8988T (cell line): ENCODE measurements at regions not wholly inside any gene's neighbourhood (a gene's known extent, or its start where the extent isn't known, plus 50 kb on each side); places are given as distances from the start of the nearest gene placed in this dataset.
A peak's percentile ranks its signal among the peaks of the same experiment; 100 is the strongest.

ENCODE experiments used
- DNase-seq: peaks from one replicate; pipeline ENCODE4 v3.0.0; 2011

DNA sequence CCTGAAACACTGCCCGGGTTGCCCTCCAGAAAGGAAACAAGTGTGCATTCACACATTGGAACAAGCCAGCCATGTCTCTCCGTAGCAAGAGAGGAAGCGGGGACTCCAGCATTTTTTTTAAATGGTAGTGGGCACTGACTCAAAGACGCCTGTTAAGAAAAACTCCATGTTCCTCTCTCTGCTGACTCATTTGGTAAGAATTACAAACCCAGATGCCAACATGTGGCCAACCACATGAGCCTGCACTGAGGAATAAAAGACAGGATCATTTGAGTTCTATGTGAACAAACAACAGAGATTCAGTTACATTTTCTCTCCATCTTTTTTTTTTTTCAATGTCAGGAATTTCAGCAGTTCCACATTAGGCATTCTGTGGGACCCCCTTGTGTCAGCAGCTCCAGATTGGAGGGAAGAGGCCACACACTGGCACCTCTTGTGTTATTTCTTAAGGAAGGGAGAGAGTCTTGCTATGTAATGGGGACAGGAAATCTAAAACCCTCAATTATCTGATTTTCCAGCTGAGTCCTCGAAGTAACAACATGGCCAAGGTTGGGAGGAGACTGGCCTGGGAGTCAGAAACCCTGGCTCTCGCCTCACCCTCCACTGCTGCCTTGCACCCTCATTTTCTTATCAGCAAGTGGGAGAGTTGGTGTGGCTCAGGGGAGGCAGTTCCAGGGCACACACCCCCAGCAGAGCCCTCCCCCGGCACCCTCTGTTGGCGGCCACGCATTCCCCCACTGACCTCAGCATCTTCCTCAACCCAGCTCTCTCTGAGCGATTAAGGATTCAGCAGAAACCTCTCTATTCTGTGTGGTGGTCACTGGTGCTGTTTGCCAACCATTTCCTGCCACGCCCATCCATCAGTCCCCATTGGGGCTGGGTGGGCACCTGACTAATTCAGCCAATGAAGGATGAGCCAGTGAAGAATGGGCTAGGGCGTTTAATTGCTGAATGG, 173.0 kb downstream of the FOXL1 start:
- no peak for DNase-seq

GRCh38 chr16:86752582-86753175, 174.3 kb downstream of the FOXL1 start:
- DNase-seq, result no peak

DNA sequence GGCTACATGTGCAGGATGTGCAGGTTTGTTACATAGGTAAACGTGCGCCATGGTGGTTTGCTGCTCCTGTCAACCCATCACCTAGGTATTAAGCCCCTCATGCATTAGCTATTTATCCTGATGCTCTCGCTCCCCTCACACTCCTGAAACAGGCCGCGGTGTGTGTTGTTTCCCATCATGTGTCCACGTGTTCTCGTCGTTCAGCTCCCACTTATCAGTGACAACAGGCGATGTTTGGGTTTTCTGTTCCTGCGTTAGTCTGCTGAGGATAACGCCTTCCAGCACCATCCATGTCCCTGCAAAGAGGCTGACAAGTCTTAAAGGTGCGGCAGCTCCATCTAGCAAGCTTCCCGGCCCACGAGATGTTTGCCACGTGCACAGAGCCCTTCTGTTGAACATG, 175.1 kb downstream of the FOXL1 start:
- DNase-seq, result no peak

GRCh38 chr16:86755571-86756006, 177.2 kb downstream of the FOXL1 start:
- no peak for DNase-seq

DNA sequence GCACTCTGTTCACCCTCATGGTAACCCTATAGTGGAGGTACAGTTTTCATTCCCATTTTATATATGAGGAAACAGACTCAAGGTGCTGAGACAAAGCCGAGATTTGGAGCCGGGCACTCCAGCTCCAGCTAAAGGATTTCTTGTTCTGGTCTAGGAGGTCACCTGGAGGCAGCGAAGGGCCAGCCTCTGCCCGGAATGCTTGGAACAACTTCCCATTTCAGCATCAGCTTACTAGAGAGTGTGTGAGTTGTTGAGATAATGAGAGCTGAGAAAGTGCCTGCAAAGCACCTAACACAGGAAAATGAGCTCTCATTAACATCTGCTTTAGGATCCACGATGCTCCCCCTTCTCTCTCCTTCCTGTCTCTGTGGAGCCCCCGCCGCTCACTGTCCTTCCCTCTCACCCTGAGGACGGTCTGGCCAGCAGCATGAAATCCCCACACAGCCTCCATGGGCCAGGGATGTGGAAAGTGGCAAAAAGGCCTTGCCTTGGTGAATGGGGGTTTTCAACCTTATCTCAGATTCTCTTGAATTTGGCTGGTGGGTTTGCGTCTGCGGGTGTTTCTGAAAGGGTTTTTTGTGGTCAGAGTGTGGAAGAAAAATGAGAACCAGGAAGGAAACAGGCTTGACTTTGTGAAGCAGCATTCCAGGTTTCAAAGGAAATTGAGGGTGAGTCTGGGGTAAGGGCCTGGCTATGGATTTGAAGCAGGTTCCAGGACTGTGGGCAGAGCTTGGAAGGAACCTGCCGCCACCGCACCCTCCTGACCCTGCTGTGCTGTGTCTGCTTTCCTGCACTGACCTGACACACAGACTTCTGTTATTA, 178.7 kb downstream of the FOXL1 start:
- DNase-seq, result no peak

GRCh38 chr16:86757704-86758040, 179.3 kb downstream of the FOXL1 start:
- no peak for DNase-seq

- no peak for DNase-seq
These were observed 180.6 kb downstream of the FOXL1 start for GRCh38 chr16:86758932-86759331.

GRCh38 chr16:86761111-86762031, 183.0 kb downstream of the FOXL1 start:
- peak; percentile 59 for DNase-seq

DNA sequence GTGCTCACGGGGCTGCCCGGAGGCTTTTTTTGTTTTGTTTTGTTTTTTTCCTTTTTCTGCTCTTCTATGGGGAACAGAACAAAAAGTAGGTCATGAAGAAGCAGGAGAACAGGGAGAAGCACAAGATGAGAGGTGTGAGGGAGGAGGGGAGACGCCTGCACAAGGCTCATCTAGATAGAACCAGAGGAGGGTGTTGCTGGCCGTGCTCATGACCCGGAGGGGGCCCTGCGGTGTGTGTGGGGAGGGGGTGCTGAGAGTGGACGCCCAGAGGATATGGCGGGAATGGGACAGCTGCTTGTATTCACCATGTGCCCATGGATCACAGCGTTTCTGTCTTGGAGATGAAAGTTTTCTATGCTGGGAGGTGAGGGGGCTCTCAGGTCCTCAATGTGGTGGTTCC, 183.7 kb downstream of the FOXL1 start:
- DNase-seq, result no peak

DNA sequence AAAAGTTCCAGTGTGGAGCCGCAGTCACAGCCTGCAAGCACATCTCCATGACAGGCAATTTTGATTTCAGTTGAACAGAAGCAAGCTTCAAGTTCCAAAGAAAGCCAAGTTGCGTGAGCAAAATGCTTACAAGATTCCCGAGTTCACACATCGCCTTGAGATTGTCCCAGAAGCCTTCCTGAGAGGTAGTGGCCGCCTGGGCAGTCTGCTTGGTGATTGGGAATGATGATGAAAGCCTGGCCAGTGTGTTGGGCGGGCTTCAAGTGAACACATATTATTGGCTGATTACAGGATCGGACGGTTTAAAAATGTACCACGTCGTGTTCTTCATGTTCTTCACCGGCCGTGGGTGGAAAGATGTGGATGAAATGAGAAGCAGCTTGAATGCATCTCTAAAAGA, 185.5 kb downstream of the FOXL1 start:
- no peak for DNase-seq

- DNase-seq, result no peak
These were observed 186.2 kb downstream of the FOXL1 start for GRCh38 chr16:86764551-86764950.

- no peak for DNase-seq
These were observed 187.2 kb downstream of the FOXL1 start for GRCh38 chr16:86765389-86766026.

- DNase-seq, result no peak
These were observed 188.4 kb downstream of the FOXL1 start for GRCh38 chr16:86766700-86767099.

DNA sequence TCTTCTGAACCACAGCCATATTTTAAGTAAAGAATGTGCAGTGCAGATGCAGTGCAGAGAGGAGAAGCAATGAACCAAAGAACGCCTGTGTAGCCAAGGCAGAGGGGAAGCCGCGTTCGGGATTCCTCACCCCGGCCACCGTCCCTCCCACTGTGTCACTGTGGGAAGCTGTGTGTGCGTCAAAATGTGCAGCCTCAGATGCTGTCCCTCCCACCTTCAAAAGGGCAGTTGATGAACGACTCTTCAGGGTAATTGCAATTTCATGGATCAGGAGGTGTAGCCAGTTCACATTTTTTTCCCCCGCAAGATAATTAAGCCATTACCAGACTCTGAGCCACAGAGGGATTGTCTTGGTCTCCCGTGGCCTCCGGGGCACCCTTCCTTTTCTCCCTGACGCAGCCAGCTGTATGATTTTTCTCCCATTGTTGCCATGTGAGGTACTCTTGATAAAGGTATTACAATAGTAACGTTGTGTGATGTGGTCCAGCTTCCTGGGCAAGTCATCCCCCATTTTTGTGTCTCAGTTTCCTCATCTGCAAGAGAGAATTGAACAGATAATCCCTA, 190.0 kb downstream of the FOXL1 start:
- DNase-seq, result no peak

GRCh38 chr16:86768999-86769398, 190.7 kb downstream of the FOXL1 start:
- no peak for DNase-seq

DNA sequence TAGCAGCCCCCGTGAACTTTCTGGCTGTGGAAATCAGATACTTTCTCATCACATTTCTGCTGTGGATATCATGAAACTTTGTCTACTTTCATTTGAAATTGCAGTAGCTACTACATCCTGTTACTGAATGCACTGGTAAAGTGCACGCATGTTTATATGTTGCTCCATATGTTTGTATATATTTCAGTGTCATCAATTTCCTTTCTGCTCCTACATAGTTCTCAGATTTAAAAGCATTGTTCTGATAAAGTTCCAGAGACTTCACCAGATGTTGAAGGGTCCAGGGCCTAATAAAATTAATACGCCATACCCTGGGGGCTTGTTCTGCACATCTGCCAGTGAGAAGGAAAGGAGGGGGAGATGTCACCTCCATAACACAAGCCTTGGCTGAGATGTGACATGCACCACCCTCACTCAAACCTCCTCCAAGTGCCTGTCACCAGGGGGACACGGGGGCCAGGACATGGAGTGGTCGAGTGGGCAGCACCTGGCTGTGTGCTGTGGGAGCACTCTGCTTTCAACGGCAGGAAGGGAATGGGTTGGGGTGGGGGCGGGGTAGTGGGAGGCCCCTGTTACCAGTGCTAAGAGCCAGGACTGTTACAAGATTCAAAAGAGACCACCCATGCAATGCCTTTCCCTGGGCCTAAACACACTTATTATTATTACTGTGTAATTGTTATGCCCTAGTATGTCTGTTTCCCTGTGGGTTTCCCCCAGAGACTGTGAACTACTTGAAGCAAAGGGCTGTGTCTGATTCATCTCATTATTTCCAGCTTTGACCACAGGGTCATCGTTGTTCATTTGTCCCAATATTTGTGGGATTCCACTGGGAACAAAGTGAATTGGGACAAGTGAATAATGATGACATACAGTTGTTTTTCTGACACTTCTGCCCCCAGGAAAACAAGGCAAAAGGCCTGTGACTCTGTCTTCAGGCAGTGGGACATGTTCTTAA, 193.4 kb downstream of the FOXL1 start:
- DNase-seq, result no peak

- no peak for DNase-seq
These were observed 194.5 kb downstream of the FOXL1 start for GRCh38 chr16:86772671-86773353.

GRCh38 chr16:86773354-86773715, 195.0 kb downstream of the FOXL1 start:
- no peak for DNase-seq

DNA sequence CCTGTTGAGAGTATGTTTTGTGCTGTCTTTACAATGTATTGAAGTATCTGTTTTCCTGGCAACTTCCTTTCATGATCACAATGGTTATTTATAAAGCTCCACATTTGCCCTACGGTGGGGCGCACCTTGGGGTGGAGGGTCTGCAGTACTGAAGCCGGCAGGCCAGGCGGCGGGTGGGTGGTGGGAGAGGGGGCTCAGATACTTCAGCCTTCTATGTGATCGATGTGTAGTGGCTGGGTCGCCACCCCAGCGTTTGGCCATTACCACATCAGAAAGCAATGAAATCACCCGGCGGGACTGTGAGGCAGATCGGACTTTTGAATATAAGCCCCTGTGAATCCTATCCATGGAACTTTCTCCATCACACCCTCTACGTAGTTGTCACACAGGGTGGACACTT, 196.6 kb downstream of the FOXL1 start:
- DNase-seq, result no peak

DNA sequence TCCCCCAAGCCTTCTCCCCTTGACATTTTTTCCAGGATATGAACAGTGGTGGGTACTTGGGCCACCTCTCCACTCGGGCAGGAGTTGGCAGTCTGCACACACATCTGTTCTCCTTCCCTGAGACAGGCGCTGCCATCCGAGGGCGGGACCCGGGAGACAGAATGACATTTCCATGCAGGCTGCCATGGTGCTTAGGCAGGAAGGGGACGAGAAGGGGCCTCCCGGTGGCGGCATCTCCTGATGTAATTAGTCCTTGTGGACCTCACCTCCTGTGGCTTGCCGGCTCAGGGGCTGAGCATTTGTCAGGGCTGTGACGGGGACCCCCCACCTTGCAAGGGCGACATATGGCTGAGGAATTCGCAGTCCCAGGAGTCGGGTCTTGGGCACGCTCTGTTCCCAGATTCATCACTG, 197.2 kb downstream of the FOXL1 start:
- DNase-seq, result no peak
